CD4-positive, alpha-beta T cell (primary cell): ENCODE measurements at regions not wholly inside any gene's neighbourhood (a gene's known extent, or its start where the extent isn't known, plus 50 kb on each side); places are given as distances from the start of the nearest gene placed in this dataset.

Source experiments
- ATAC-seq: fragments of 200-7000 bp; cut with Tn5 transposase; one replicate; pipeline ENCODE4 v1.10.0; 2022; ENCODE audit warnings: mild to moderate bottlenecking; ENCODE audit not compliant: poor library complexity
- CTCF ChIA-PET: fragments of 350-600 bp; sonication (Branson Sonifier 250); formaldehyde crosslinking; loops from one replicate; lab custom pipeline; 2021; ENCODE audit warnings: antibody characterized with exemption, inconsistent platforms; lab: Charles Lee
- POLR2A ChIA-PET: fragments of 350-600 bp; sonication (Branson Sonifier 250); formaldehyde crosslinking; loops from one replicate; lab custom pipeline; 2021; ENCODE audit warnings: antibody characterized with exemption, inconsistent platforms; lab: Charles Lee
- DNase-seq, 14 experiments: peaks; one replicate each; pipeline ENCODE4 v3.0.0-alpha.2; 2013 to 2020; ENCODE audit warnings: mixed read lengths in 2 of 14
- H3K27ac ChIP-seq, 2 donors: one replicate each; pipeline versions ENCODE4 v1.5.1 to v1.7.0; 2013; ENCODE audit warnings: low read length in 2 of 2, low read depth in 1 of 2, mild to moderate bottlenecking in 1 of 2
- H3K27me3 ChIP-seq, 2 experiments: 1 replicate in 1 of 2; 2 replicates in 1 of 2; pipeline versions ENCODE4 v1.6.1 to v1.7.0; 2013; ENCODE audit warnings: low read length in 2 of 2, control low read depth in 1 of 2, mild to moderate bottlenecking in 1 of 2, moderate library complexity in 1 of 2; ENCODE audit not compliant: insufficient read depth in 2 of 2, control insufficient read depth in 1 of 2
- H3K36me3 ChIP-seq: one replicate; pipeline ENCODE4 v1.6.1; 2013; ENCODE audit warnings: low read length, control low read depth; ENCODE audit not compliant: insufficient read depth
- H3K4me1 ChIP-seq: one replicate; pipeline ENCODE4 v1.6.1; 2013; ENCODE audit warnings: low read length, control low read depth; ENCODE audit not compliant: insufficient read depth
- H3K4me3 ChIP-seq: one replicate; pipeline ENCODE4 v1.5.1; 2013; ENCODE audit warnings: mild to moderate bottlenecking, low read length, moderate library complexity
- H3K9me3 ChIP-seq, 2 experiments: 1 replicate in 1 of 2; 2 replicates in 1 of 2; pipeline versions ENCODE4 v1.6.1 to v1.7.0; 2013; ENCODE audit warnings: low read length in 2 of 2, mild to moderate bottlenecking in 2 of 2, control low read depth in 1 of 2, moderate library complexity in 1 of 2; ENCODE audit not compliant: control insufficient read depth in 1 of 2, insufficient read depth in 1 of 2
- H3K27ac Mint-ChIP-seq: one replicate; pipeline ENCODE4 v1.8.0; 2020; ENCODE audit warnings: mixed read lengths
- H3K27me3 Mint-ChIP-seq: one replicate; pipeline ENCODE4 v1.8.0; 2021; ENCODE audit warnings: mixed read lengths
- H3K36me3 Mint-ChIP-seq: one replicate; pipeline ENCODE4 v1.8.0; 2021; ENCODE audit warnings: low read depth, mixed read lengths
- H3K4me1 Mint-ChIP-seq: one replicate; pipeline ENCODE4 v1.8.0; 2021; ENCODE audit warnings: low read depth, mixed read lengths
- H3K4me3 Mint-ChIP-seq: one replicate; pipeline ENCODE4 v1.8.0; 2020; ENCODE audit warnings: mild to moderate bottlenecking, mixed read lengths
- H3K9me3 Mint-ChIP-seq: one replicate; pipeline ENCODE4 v1.8.0; 2020; ENCODE audit warnings: mixed read lengths
- intact Hi-C, 2 experiments: fragments of 100-400 bp; cut with DNase I in 1 of 2; cut with micrococcal nuclease in 1 of 2; formaldehyde crosslinking; loops; one replicate each; pipeline versions ENCODE4 v1.15.1 to v1.9.0; 2023 to 2025; cut with DNase I, micrococcal nuclease
- TF ChIP-seq, protein P1 (sequence below): fragments of 200-600 bp; IDR thresholded peaks from one replicate; pipeline ENCODE4 v1.8.0; 2022; ENCODE audit warnings: antibody characterized with exemption, mild to moderate bottlenecking

DNA sequence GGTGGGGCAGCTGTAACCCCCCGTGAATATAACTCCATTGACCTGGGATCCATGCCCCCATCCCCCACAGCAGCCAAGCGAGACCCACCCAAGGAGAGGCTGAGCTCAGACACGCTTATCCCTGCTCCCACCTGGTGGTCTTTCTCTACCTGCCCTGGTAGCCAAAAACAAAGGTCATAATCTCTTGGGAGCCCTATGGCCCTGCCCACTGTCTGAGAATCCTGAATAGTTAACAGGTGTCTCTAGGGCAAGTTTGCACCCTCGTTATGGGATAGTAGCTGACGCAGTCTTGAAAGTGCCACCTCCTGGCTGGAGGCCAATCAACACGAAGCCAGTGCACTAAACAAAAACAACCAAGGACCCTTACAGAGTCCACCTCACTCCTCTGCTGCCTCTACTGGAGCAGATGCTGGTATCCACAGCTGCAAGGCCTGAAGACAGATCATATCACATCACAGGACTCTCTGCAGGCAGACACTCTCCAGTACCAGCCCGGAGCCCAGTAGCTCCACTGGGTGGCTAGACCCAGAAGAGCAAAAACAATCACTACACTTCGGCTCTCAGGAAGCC, 134.3 kb upstream of the C1orf174 start:
- intact Hi-C loops: no loop called here
- Mint-ChIP-seq H3K4me1 (no peaks in the 10 kb centered on the region), H3K36me3 (no peaks in the 10 kb centered on the region), H3K27me3 (peaks cover 37% of the 10 kb centered on the region), H3K9me3 (peaks cover 6% of the 10 kb centered on the region), H3K27ac (no peak overlapping the region), H3K4me3 (no peak overlapping the region)
- no peak for ATAC-seq
- no peak for DNase-seq
- no peaks in the 10 kb centered on the region for H3K36me3 ChIP-seq
- ChIA-PET CTCF (no interaction called here), POLR2A (no interaction called here)
- no peaks in the 10 kb centered on the region for H3K4me1 ChIP-seq
- no peak overlapping the region for H3K4me3 ChIP-seq
- peaks cover 6 to 14% of the 10 kb centered on the region in 2 experiments for H3K27me3 ChIP-seq
- TF ChIP-seq, protein P1, sequence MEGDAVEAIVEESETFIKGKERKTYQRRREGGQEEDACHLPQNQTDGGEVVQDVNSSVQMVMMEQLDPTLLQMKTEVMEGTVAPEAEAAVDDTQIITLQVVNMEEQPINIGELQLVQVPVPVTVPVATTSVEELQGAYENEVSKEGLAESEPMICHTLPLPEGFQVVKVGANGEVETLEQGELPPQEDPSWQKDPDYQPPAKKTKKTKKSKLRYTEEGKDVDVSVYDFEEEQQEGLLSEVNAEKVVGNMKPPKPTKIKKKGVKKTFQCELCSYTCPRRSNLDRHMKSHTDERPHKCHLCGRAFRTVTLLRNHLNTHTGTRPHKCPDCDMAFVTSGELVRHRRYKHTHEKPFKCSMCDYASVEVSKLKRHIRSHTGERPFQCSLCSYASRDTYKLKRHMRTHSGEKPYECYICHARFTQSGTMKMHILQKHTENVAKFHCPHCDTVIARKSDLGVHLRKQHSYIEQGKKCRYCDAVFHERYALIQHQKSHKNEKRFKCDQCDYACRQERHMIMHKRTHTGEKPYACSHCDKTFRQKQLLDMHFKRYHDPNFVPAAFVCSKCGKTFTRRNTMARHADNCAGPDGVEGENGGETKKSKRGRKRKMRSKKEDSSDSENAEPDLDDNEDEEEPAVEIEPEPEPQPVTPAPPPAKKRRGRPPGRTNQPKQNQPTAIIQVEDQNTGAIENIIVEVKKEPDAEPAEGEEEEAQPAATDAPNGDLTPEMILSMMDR: no peak
- H3K9me3 ChIP-seq: peaks cover 0 to 19% of the 10 kb centered on the region in 2 experiments
- no peak overlapping the region for H3K27ac ChIP-seq

DNA sequence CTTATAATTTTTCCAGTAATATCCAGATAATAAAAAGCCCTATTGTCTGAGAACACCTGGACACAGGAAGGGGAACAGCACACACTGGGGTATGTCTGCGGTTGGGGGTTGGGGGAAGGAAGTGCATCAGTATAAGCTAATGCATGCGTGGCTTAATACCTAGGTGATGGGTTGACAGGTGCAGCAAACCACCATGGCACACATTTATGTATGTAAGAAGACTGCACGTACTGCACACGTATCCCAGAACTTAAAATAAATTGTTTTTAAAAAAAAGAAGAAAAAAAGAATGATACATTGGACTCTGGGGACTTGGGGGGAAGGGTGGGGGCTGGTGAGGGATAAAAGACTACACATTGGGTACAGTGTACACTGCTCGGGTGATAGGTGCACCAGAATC, 144.9 kb upstream of the C1orf174 start:
- intact Hi-C loops: no loop called here
- no peaks in the 10 kb centered on the region for H3K36me3 ChIP-seq
- Mint-ChIP-seq H3K36me3 (no peaks in the 10 kb centered on the region), H3K27me3 (peaks cover 19% of the 10 kb centered on the region), H3K4me3 (no peak overlapping the region), H3K4me1 (no peaks in the 10 kb centered on the region), H3K9me3 (no peaks in the 10 kb centered on the region), H3K27ac (no peak overlapping the region)
- H3K9me3 ChIP-seq: no peaks in the 10 kb centered on the region
- H3K4me1 ChIP-seq: peaks cover 4% of the 10 kb centered on the region
- no peak for DNase-seq
- ChIA-PET POLR2A (no interaction called here), CTCF (no interaction called here)
- H3K4me3 ChIP-seq: no peak overlapping the region
- no peak for ATAC-seq
- H3K27me3 ChIP-seq: peaks cover 0 to 3% of the 10 kb centered on the region in 2 experiments
- TF ChIP-seq, protein P1: no peak
- no peak overlapping the region for H3K27ac ChIP-seq

DNA sequence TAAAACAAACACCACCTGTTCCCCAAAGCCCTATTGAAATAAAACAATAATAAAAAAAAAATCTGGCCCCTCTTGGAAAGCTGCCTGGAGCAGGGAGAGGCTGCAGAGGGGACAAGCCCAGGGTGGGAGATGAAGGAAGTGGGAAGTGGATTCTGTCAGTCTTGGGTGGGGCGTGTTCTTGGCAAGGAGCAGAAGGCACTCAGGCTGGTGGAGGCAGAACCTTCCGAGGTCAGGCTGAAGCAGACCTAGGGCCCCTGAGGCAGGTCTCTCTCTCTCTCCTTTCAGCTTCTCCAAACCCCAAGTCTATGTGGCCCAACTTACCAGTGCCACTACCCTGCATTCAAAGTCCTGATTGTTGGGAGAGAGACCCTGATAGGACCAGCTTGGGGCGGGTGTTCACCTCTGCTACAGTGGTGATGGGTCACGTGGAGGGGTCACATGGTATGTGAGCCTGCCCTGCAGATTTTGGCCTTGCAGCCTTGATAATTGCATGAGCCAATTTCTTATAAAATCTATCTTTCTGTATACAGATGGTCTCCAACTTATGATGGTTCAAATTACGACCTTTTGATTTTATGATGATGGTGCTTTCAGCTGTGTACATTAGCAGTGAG, 145.4 kb upstream of the C1orf174 start:
- POLR2A ChIA-PET: no interaction called here

More for the DNA sequence above, 145.4 kb upstream of the C1orf174 start:
- H3K4me3 ChIP-seq: no peak overlapping the region
- peaks cover 0 to 3% of the 10 kb centered on the region in 2 experiments for H3K27me3 ChIP-seq
- H3K36me3 Mint-ChIP-seq: no peaks in the 10 kb centered on the region
- H3K9me3 Mint-ChIP-seq: no peaks in the 10 kb centered on the region
- TF ChIP-seq, protein P1: no peak
- CTCF ChIA-PET: no interaction called here
- H3K4me1 ChIP-seq: peaks cover 4% of the 10 kb centered on the region
- H3K27ac ChIP-seq: no peak overlapping the region
- H3K4me1 Mint-ChIP-seq: no peaks in the 10 kb centered on the region
- H3K36me3 ChIP-seq: no peaks in the 10 kb centered on the region
- no peak overlapping the region for H3K27ac Mint-ChIP-seq
- no peaks in the 10 kb centered on the region for H3K9me3 ChIP-seq
- no peak overlapping the region for H3K4me3 Mint-ChIP-seq
- H3K27me3 Mint-ChIP-seq: peaks cover 19% of the 10 kb centered on the region
- ATAC-seq (no peak), DNase-seq (no peak)
- intact Hi-C loops: no loop called here
